GM18867 (cell line): ENCODE measurements at regions not wholly inside any gene's neighbourhood (a gene's known extent, or its start where the extent isn't known, plus 50 kb on each side); places are given as distances from the start of the nearest gene placed in this dataset.

Source experiments
- ATAC-seq: cut with Tn5 transposase; IDR thresholded peaks from one replicate; pipeline ENCODE4 v1.9.1; 2021; ENCODE audit warnings: mild to moderate bottlenecking, moderate library complexity; ENCODE audit not compliant: unreplicated experiment

DNA sequence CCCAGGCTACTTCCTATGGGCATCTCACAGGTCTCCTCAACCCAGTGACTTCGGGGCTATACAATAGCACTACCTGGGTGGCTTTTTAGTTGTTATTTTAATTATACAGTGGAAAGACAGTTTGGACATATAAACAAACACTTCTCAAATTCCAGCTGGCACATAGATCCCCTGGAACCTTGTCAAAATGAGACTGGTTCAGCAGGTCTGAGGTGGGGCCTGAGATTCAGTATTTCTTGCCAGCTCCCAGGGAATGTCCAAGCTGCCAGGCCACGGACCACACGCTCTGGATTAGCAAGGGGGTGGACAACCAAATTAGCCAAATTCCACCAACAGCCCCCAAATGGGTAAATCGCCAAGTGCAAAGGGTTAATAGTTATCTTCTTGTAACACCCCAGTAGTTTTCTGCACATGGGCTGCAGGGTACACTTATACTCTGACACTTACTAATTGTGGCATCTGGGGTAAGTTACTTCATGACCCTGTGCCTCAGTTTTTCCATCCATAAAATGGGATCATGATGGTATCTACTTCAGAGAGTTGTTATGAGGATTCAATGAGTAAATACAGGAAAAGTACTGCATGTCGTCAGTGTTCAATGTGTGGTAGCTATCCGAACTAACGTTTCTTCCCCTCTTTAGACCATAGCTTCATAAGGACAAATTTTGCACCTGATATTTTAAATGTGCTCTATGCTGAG is 789.4 kb upstream of the TBX3 start:
- ATAC-seq = no peak

DNA sequence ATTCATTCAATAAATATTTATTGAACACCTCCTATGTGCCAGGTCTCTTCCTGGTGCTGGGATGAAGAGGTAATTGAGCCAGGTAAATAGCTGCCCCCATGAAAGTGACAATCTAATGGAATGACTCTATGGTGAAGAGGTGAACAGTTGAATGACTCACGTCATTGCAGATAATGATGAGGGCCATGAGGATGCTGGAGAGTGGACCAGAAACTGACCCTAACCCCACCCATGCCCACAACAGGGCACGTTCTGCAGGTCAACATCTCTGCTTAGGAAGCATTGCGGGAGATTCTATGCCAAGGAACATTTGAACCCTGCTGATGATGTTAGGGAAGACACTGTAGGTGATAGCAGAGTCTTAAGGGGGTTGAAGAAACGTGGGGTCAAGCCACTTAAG is 788.9 kb upstream of the TBX3 start:
- ATAC-seq = no peak

DNA sequence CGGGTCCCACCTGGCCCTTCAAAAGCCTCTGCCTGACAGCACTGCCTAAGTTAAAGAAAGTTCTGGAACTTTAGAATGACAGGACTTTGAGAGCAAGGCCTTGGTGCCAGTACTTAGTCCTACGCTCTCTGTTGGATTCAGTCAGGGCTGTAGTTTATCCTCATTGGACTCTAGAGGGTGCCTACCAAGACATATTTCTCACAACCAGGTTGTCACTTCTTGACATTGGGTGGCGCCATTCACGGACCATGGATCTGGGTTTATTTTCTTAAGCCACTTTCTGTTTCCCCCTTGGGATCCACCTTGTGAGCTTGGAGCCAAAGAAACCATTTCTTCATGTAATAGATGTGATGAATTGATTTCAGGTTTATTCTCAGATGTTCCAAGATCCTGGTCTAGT is 787.0 kb upstream of the TBX3 start:
- no peak for ATAC-seq

DNA sequence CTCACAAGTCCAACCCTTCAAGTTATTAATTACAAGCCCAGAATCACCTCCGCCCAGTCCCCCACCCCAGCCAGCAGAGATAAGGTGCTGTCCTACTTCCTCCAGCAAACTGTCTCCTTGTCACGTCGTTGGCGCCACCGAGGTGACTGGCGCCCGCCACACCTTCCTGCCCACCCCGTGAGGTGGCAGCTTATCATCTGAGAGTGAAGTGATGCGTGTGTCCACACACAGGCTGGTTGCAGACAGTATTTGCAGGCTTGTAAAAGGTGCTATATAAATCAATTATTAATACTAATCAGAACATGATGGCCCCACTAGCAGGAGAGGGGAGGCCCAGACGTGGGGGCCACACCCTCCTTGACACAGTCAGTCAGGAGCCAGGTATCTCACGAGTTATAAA is 786.6 kb upstream of the TBX3 start:
- no peak for ATAC-seq

DNA sequence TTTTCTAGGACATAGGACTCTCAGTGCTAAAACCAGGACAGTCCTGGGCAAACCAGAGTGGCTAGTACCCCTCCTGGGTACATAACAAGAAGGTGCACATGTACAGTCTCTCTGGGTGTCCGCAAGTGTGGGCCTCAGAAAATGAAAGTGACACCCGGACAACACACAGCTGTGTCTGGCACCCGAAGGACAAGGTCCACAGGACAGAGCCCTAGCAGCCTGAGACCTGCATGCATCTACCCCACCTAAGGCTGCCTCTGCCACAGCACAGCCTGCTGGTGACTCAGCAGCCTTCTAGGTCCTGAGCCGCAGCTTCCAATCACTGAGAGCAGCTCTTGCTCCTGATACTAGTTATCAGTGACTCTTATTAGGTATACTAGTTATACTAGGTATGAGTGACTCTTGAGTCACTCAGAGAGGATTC is 784.1 kb upstream of the TBX3 start:
- ATAC-seq = peak; percentile 48

DNA sequence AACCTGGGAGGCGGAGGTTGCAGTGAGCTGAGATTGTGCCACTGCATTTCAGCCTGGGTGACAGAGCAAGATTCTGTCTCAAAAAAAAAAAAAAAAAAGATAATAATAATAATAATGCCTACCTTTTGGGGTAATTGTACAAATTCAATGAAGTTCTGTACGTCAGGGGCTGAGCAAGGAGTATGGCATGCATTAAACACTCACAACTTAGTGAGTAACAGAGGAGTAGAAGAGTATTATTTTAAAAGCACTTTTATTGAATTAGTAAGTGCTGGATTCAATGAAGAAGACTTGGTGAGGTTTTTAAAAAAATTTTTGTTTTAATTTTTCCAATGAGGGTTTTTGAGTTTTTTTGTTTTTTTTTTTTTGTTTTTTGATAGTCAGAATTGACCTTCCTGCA is 783.6 kb upstream of the TBX3 start:
- no peak for ATAC-seq

DNA sequence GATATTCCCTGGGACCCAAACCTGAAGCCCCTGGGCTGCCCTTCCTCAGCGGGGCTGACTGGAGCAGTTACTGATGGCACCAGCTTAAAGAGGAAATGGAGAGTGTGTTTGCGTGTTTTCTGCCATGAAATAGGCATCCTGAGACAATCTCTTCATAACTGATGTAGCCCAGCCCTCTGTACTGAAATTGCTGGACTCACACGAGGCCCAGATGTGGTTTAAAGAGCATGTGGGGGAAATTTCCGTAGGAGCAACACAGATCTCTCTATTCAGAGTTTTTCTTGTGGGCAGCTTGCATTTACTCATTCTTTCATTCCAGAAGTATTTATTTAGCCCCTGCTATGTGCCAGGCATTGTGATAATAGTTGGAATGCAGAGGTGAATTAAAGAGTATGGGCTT is 782.1 kb upstream of the TBX3 start:
- no peak for ATAC-seq

DNA sequence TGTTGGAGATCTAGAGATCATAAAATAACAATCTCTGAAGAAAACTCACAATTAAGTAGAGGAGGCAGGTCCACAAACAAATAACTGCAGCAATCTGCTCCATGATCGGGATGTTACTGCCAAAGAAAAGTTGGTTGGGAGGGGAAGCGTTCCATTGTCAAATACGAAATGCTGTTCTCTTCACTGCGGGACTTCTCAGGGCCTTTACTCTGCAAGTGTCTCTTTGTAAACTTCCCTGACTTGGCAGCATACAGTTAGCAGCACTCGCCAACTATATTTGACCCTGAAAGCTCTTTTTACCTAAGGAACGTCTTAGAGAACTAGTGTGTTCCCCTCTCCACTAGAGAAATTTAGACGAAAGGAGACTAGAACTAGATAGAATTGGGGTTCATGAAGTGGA is 780.7 kb upstream of the TBX3 start:
- ATAC-seq = no peak

DNA sequence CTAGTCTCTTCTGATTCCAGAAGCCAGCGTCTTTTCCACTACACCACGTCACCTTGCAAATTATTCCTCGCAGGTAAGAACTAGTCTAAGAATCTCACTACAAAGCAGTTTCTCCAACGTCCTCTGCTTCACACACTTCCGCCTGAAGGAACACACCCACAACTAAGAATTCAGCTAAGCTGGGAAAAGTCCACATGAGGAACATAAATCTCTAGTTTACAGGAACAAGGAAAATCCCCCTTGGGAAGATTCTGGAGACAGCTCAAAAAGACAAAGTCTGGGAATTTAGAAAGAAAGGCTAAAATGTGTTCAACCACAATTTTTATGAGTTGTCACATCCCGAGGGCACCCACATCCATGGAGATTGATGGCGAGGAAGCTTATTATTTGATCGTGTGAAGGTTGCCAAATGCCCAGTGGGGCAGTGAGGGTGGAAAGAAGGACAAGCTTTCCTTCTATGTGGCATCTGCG is 780.2 kb upstream of the TBX3 start:
- ATAC-seq = no peak

DNA sequence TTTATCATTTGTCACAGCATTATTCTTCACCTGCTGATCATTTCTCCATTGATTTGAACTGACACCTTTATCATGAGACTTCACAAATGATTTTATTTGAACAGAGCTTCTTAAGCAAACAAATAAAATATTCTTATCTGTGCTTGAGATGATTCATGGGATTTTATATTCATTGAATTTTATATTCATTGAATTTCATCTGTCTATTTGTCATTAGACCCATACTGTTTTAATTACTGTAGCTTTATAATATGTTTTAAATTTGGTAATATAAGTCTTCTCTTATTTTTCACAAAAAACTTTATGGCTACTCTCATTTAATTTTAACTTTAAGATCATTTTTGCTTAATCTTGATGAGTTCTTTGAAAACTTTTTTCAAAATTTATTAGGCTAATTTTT is 777.4 kb upstream of the TBX3 start:
- no peak for ATAC-seq

DNA sequence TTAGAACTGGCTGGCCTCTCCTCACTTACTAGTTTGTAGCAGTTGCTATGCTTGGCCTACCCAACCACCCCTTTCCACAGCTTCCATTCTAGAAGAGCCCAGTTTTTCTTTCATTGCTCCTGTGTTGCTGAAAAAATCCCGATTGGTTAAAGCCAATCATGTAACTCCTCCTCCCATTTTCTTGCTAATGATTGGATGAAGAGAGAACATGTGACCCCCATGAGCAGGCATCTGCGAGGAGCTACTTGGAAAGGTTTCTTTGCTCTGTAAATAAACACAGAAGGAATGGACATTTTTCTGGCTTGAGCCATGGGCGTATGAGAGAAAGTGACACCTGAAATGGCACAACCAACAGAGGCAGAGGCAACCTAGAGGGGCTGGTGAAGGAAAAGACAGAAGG is 773.8 kb upstream of the TBX3 start:
- ATAC-seq = no peak

DNA sequence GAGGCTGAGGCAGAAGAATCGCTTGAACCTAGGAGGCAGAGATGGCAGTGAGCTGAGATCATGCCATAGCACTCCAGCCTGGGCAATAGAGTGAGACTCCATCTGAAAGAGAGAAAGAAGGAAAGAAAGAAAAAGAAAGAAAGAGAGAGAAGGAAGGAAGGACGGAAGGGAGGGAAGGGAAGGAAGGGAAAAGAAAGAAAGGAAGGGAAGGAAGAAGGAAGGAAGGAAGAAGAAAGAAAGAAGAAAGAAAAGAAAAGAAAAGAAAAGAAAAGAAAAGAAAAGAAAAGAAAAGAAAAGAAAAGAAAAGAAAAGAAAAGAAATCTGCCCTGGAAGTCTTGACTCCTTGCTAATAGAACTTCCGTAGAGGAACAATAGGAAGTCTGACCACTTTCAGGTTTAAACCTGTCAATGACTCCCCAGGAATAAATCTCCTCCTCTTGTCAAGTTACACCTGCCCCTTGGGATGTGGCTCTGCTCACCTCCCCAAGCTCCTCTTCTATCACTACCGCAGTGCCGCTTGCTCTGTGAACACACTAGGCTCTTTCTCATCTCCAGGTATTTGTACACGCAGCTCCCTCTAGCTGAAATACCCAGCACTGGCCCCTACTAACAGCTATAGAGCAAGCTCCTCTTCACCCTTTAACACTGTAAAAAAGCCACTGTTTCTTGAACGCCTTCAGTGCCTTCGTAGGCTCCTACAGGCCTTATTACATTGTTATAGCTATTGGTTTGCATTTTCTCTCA is 773.1 kb upstream of the TBX3 start:
- no peak for ATAC-seq

DNA sequence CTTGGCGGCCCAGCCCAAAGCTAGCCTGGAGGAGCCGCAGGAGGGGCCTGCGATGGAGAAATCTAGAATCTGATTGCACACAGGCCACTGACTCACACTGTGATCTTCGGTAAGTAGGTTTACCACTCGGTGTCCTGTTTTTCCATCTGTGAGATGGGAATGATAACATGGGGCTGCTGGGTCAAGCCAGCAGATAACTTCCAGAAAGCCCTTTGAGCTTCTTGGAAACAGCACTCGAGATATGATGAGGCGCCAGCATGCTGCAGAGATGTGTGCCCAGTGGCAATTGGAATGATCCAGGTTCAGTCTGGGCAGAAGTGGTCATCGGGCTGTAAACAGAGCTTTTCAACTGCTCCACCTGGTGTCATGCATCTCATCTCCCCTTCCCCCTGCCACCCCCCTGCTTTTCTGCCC is 771.3 kb upstream of the TBX3 start:
- ATAC-seq = no peak

DNA sequence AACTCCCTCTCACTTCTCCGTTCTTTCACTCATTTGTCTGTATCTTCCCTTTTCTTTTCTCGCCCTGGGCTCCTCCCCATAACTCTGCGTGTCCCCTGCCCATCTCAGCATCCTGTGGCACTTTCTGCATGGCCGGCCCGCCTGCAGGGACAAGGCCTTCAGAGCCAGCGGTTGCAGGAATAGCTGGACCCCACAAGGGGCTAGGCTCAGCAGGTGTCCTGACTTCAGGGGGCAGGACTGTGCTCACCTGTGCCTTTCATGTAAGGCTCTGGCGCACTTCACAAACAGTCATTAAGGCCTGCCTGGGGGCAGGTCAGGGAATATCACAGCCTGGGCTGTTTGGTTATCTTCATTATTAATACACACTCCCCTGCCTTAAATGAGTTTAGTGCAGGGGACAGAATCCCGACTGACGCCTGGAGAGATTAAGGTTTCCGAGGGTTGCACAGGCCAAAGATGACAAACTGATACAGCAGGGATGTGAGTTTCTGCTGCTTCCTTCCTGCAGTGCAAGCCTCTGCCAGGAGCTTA is 768.8 kb upstream of the TBX3 start:
- ATAC-seq = no peak

DNA sequence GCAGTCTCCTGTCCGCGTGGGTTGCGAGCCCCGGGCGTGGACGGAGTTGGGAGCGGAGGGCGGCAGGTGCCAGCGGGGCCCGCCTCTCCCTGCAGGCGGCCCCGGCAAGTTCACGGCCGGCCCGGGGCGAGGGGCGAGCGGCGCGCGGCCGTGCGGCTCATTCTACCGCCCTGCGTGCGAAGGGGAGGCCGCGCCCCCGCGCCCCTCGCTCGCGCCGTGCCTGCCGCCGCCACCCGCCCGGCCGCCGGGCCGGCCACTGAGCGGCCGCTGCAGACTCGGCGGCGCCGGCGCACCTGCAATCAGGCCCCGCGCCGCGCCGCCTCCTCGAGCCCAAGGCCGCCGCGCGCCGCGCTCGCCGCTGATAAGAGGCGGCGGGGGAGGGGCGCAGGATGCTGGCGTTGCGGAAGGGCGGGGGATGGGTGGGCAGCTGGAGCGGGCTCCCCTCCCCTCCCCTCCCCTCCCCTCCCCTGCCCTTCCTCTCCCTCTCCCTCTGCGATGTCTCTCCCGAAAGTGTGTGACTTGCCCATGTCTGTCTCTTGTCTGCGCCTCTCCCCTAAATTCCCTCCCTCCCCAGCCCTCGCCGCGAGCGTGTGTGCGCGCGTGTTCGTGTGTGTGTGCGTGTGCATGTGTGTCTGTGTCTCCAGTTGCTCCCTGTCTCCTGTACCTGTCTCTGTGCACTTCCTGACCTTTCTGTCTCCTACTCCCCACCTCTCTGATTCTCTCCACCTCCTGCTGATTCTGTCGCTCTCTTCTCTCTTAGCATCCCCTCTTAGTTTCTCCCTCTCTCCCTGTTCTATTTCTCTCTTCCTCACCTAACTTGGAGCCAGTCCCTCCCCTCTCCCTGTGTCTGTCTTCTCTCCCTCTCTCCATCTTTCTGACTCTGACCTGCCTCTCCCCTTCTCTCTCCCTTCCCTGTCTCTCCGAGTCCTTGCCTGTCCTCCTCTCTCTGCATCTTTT is 768.1 kb upstream of the TBX3 start:
- peak; percentile 80 for ATAC-seq

DNA sequence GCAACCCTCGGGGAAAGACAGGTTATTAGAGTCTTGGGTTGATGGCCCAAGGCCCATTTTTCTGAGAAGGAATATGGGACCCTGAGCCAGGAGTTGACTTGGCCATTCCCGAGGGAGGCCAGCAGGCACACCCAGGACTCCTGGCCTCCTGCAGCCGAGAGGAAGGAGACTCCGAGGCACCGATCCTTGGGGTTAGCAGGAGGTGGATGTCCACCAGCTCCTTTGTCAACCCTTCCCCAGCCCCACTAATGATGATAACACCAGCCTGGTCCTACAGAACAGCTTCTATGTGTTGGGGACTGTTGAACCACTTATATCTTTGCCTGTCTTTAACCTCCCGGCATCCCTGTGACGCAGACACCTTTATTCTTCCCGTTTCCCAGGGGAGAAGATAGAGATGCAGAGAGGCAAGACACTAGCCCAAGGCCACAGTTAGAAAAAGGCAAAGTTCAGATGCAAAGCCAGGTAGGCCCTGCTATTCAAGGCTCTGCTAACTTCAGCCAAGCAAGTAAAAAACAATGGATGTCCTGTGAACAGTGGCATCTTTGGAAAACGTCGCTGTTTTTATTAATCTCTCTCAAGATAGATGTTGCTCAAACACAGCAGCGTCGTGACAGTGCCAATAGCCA is 767.3 kb upstream of the TBX3 start:
- no peak for ATAC-seq

DNA sequence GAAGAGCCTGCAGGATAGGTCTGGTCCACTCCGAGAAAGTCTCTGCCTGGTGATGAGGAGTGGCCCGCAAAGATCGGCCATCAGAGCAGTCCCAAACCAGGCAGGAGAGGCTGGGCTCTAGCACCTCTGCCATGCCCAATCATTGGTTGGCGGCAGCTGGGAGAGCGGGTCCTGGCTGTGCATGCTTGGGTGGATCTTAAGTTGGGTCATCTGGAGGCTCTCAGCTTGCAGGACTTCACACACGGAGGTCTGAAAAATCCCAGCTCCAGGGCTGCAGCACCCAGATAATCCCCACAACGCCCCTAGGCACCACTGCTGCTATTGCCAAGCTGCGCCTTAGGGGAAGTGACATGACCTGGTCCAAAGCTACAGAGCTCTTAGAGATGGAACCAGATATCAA is 766.7 kb upstream of the TBX3 start:
- ATAC-seq = no peak

DNA sequence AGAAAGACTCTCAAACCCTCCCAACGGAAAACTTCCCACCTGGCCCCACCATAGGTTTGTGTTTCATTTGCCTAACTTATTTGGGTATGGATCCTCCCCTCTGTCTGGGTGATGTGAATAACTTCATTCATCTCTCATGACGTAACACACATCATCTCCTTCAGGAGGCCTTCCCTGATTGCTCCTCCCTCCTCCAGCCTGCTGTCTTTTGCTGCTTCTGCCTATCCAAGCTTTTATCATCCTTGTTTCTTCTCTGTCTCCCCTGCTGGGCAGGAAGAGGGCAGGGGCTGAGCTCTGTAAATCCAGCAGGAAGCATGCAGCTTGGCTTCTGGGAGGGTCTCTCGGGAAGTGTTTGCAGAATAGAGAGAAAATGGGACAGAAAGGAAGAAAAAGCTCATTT is 766.0 kb upstream of the TBX3 start:
- ATAC-seq = no peak

DNA sequence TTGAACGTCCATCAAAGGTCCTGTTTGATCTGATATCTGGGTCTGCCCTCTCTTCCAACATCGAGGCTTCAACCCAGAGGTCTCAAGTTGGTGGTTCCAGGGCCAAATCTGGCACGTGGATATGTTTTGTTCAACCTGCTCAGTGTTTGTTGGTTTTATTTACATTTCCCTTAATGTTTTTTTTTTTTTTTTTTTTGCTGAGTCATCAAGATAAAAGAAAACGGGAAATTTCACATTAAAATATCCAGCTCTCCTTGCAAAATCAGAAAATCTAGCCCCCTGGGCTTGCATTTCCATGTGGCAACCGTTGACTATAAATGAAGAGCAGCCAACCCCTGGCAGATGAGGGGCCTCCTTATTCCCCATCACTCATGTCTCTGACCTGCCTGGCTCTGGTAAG is 765.6 kb upstream of the TBX3 start:
- ATAC-seq = no peak

DNA sequence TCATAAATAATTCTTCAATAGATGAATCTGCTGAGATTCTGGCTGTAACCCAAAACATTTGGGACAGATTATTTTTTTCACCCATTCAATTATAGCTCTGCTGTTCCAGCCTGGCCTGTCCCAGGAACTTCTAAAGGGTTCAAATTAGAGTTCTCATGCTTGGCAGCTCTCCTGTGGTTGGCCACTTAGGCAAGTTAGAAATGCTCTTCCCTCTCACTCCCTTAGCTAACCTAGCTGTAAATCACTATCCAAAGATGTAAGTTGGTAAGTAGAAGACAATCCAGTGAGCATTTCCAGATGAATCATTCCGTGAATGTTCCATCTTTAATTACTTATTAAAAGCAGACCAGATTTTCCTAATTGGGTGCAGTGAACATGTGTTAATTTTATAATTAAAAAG is 760.4 kb upstream of the TBX3 start:
- no peak for ATAC-seq
